GM12878 (cell line): ENCODE measurements at regions not wholly inside any gene's neighbourhood (a gene's known extent, or its start where the extent isn't known, plus 50 kb on each side); places are given as distances from the start of the nearest gene placed in this dataset.

Experiments used
- POLR2AphosphoS5 ChIP-seq: IDR thresholded peaks from 2 replicates; pipeline ENCODE4 v1.6.1; 2011; ENCODE audit warnings: mild to moderate bottlenecking, low read length, inconsistent platforms
- TF ChIP-seq, protein P1 (sequence below): IDR thresholded peaks from 2 replicates; pipeline ENCODE4 v1.6.1; 2012; ENCODE audit warnings: mild to moderate bottlenecking, low read depth, low read length
- TF ChIP-seq, protein P2 (sequence below), 3 experiments: IDR thresholded peaks in 2 of 3; conservative IDR thresholded peaks in 1 of 3; 2 replicates each; pipeline ENCODE4 v1.5.1; 2011; ENCODE audit warnings: low read depth in 3 of 3, low read length in 3 of 3, mild to moderate bottlenecking in 3 of 3, control low read depth in 2 of 3, moderate library complexity in 2 of 3, inconsistent platforms in 1 of 3, mixed read lengths in 1 of 3; ENCODE audit not compliant: control insufficient read depth in 2 of 3, insufficient read depth in 1 of 3; ENCODE audit errors: extremely low read depth in 1 of 3

DNA sequence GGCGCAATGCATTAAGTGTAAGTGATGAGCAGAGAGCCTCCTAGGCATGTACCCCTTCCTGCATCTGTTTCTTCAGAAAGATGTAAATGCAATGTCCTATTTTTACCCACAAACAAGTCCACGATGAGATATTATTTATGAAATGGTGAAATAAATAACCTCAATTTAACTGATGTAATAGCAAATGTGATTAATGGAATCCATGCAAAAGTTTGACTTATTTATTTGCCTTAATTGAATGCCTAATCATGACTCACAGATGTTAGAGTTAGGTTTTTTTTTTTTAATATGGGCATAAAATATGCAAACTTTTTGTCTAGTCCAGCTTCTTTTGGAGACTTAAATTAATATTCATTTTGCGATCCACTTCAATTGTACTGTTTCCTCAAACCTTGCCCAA lies 67.7 kb upstream of the ITGA4 start:
- TF ChIP-seq, protein P1, sequence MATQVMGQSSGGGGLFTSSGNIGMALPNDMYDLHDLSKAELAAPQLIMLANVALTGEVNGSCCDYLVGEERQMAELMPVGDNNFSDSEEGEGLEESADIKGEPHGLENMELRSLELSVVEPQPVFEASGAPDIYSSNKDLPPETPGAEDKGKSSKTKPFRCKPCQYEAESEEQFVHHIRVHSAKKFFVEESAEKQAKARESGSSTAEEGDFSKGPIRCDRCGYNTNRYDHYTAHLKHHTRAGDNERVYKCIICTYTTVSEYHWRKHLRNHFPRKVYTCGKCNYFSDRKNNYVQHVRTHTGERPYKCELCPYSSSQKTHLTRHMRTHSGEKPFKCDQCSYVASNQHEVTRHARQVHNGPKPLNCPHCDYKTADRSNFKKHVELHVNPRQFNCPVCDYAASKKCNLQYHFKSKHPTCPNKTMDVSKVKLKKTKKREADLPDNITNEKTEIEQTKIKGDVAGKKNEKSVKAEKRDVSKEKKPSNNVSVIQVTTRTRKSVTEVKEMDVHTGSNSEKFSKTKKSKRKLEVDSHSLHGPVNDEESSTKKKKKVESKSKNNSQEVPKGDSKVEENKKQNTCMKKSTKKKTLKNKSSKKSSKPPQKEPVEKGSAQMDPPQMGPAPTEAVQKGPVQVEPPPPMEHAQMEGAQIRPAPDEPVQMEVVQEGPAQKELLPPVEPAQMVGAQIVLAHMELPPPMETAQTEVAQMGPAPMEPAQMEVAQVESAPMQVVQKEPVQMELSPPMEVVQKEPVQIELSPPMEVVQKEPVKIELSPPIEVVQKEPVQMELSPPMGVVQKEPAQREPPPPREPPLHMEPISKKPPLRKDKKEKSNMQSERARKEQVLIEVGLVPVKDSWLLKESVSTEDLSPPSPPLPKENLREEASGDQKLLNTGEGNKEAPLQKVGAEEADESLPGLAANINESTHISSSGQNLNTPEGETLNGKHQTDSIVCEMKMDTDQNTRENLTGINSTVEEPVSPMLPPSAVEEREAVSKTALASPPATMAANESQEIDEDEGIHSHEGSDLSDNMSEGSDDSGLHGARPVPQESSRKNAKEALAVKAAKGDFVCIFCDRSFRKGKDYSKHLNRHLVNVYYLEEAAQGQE, result no peak
- no peak for TF ChIP-seq POLR2AphosphoS5
- TF ChIP-seq, protein P2, sequence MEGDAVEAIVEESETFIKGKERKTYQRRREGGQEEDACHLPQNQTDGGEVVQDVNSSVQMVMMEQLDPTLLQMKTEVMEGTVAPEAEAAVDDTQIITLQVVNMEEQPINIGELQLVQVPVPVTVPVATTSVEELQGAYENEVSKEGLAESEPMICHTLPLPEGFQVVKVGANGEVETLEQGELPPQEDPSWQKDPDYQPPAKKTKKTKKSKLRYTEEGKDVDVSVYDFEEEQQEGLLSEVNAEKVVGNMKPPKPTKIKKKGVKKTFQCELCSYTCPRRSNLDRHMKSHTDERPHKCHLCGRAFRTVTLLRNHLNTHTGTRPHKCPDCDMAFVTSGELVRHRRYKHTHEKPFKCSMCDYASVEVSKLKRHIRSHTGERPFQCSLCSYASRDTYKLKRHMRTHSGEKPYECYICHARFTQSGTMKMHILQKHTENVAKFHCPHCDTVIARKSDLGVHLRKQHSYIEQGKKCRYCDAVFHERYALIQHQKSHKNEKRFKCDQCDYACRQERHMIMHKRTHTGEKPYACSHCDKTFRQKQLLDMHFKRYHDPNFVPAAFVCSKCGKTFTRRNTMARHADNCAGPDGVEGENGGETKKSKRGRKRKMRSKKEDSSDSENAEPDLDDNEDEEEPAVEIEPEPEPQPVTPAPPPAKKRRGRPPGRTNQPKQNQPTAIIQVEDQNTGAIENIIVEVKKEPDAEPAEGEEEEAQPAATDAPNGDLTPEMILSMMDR (IDR thresholded peaks at IDR 0.05 in 2 of 3, conservative IDR thresholded peaks at IDR 0.05 in 1 of 3; ENCODE audit: control insufficient read depth in 2 of 3, extremely low read depth in 1 of 3, insufficient read depth in 1 of 3, low read depth in 3 of 3, low read length in 3 of 3), result no peak
